ENCODE measurements at regions not wholly inside any gene's neighbourhood (a gene's known extent, or its start where the extent isn't known, plus 50 kb on each side); places are given as distances from the start of the nearest gene placed in this dataset.

DNA sequence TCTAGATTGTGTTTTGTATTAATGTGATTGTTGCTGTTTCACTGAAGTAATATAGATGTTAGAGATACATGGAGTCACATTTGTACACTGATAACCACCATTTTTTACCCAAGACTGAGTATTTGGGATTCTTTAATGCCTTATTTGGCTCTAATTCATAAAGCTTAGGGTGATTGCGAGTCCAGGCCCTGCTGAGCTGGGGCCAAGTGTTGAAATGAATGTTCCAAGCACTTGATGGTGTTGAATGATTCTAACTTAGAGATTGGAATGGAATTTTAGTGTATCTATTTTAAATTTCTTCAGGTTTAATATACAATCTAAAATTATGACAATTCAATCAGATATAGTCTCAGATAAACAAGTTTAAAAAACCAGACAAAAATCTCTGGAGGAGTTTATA lies 329.4 kb upstream of the SLC35B3 start:
- no peak overlapping the region for H3K27ac ChIP-seq (ENCODE audit: low read length)
- H3K9me3 ChIP-seq (ENCODE audit: control insufficient read depth, low read depth, low read length) = no peaks in the 10 kb centered on the region
- H3K4me3 ChIP-seq (ENCODE audit: low read length) = no peak overlapping the region
- peaks cover 4% of the 10 kb centered on the region for H3K4me1 ChIP-seq (ENCODE audit: control insufficient read depth, low read depth, low read length)
- H3K9ac ChIP-seq (ENCODE audit: low read length) = no peak overlapping the region
- H3K27me3 ChIP-seq (ENCODE audit: control insufficient read depth, insufficient read depth, low read length) = no peaks in the 10 kb centered on the region
- no peaks in the 10 kb centered on the region for H3K36me3 ChIP-seq (ENCODE audit: control insufficient read depth, low read depth, low read length)

DNA sequence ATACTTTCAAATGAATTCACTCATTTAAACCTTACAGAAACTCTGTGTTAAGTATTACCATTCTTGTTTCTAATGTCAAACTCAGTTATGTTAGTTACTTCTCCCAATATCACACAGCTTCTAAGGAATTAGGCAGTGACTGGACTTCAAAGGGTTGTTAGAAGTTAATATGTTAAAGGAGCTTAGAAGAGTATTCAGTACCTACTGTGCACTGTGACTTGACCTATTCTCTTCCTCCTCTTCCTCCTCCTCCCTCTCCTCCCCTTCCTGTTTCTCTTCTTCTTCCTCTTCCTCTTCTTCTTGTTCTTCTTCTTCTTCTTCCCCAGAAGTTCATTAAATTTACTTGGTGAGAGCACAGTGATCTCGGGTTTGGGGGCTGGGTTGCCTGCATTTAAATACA lies 325.6 kb upstream of the SLC35B3 start:
- Histone ChIP-seq H3K36me3 (ENCODE audit: control insufficient read depth, low read depth, low read length) (no peaks in the 10 kb centered on the region), H3K9ac (ENCODE audit: low read length) (no peak overlapping the region), H3K27ac (ENCODE audit: low read length) (no peak overlapping the region), H3K27me3 (ENCODE audit: control insufficient read depth, insufficient read depth, low read length) (no peaks in the 10 kb centered on the region), H3K9me3 (ENCODE audit: control insufficient read depth, low read depth, low read length) (no peaks in the 10 kb centered on the region), H3K4me1 (ENCODE audit: control insufficient read depth, low read depth, low read length) (peaks cover 4% of the 10 kb centered on the region), H3K4me3 (ENCODE audit: low read length) (no peak overlapping the region)

DNA sequence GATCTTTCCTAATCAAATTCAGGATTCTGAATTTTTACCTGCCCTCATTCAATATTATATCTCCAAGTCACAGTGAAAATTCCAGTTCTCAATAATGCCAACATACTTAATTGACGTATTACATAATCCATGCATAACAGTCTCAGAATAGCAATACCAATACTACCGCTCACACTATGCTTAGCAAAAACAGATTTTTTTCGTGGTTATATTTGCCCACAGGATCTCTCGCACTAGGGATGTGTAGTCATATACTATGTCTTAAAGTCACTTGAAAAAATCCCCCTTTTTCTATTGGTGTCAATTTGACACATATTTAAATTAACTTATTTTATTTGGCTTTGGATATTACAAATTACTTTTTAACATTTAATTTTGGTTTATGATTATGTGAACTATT lies 323.1 kb upstream of the SLC35B3 start:
- Histone ChIP-seq H3K36me3 (ENCODE audit: control insufficient read depth, low read depth, low read length) (no peaks in the 10 kb centered on the region), H3K9me3 (ENCODE audit: control insufficient read depth, low read depth, low read length) (no peaks in the 10 kb centered on the region), H3K4me1 (ENCODE audit: control insufficient read depth, low read depth, low read length) (peaks cover 4% of the 10 kb centered on the region), H3K27ac (ENCODE audit: low read length) (no peak overlapping the region), H3K4me3 (ENCODE audit: low read length) (no peak overlapping the region), H3K27me3 (ENCODE audit: control insufficient read depth, insufficient read depth, low read length) (no peaks in the 10 kb centered on the region), H3K9ac (ENCODE audit: low read length) (no peak overlapping the region)

DNA sequence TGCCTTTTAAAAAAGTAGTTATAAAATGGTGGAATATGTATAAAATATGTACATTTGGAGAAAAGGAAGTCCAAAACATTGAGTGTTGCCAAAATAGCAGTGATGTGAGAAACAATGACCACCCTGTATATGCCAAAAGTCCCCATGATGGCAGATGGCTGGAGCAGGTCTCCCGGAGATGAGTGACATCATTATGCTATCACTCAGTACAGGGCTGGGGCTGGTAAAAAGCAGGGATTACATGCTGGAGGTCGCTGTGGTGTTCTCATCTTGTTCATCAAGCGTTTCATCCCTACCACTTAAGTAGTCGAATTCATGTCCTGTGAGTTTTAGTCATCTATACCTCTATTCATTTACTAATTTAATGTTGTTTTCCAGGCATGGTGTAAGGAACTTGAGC lies 315.3 kb upstream of the SLC35B3 start:
- Histone ChIP-seq H3K9ac (ENCODE audit: low read length) (no peak overlapping the region), H3K4me1 (ENCODE audit: control insufficient read depth, low read depth, low read length) (no peaks in the 10 kb centered on the region), H3K4me3 (ENCODE audit: low read length) (no peak overlapping the region), H3K27ac (ENCODE audit: low read length) (no peak overlapping the region), H3K9me3 (ENCODE audit: control insufficient read depth, low read depth, low read length) (no peaks in the 10 kb centered on the region), H3K36me3 (ENCODE audit: control insufficient read depth, low read depth, low read length) (no peaks in the 10 kb centered on the region), H3K27me3 (ENCODE audit: control insufficient read depth, insufficient read depth, low read length) (no peaks in the 10 kb centered on the region)

DNA sequence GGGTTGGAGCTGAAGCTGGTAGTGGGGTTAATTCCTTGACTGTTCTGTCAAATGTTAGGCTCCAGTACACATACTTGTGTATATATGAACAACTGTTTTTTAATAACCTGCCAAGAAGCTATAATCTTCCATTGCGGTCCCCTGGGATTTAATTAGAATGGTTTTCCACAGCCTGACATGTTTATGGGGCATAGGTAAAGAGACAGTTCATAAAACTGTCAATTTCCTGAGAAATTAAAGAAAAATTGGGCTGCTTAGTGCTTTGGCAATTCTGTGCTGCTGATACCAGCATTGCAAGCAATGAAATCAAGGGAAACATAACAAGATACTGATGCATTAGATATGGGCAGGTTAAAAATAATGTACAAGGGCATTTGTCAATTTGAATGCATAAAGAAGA lies 314.1 kb upstream of the SLC35B3 start:
- no peaks in the 10 kb centered on the region for H3K36me3 ChIP-seq (ENCODE audit: control insufficient read depth, low read depth, low read length)
- H3K4me1 ChIP-seq (ENCODE audit: control insufficient read depth, low read depth, low read length) = no peaks in the 10 kb centered on the region
- no peak overlapping the region for H3K27ac ChIP-seq (ENCODE audit: low read length)

DNA sequence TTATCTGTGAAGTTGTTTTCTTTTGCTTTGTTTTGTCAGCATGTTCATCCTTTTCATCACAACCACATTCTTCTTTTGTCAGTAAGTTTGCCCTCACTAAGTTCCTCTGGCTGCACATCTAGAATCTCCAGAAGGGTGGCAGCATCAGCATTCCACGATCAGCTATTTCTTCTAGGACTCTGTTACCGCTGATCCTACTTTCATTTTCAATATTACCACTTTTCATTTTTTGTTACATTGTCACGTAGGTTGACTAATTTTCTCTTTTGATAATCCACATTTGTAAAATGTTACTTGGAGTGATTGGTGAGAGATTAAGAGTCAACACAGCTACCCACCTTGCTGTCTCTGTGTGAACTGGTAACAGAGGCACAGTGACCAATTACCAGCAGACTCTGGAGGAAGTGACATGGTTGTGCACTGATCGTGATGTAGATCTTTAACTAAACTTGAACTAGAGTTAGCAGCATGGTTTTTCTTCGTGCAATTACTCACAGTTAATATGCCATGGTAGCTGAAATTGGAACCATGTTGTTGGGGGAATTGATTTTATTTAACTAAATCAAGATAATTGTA lies 307.9 kb upstream of the SLC35B3 start:
- no peaks in the 10 kb centered on the region for H3K4me1 ChIP-seq (ENCODE audit: control insufficient read depth, low read depth, low read length)
- no peaks in the 10 kb centered on the region for H3K9me3 ChIP-seq (ENCODE audit: control insufficient read depth, low read depth, low read length)
- no peak overlapping the region for H3K27ac ChIP-seq (ENCODE audit: low read length)
- no peaks in the 10 kb centered on the region for H3K36me3 ChIP-seq (ENCODE audit: control insufficient read depth, low read depth, low read length)
- no peak overlapping the region for H3K9ac ChIP-seq (ENCODE audit: low read length)
- no peaks in the 10 kb centered on the region for H3K27me3 ChIP-seq (ENCODE audit: control insufficient read depth, insufficient read depth, low read length)
- no peak overlapping the region for H3K4me3 ChIP-seq (ENCODE audit: low read length)

More for the DNA sequence above, 314.1 kb upstream of the SLC35B3 start:
- Histone ChIP-seq H3K27me3 (ENCODE audit: control insufficient read depth, insufficient read depth, low read length) (no peaks in the 10 kb centered on the region), H3K9ac (ENCODE audit: low read length) (no peak overlapping the region), H3K9me3 (ENCODE audit: control insufficient read depth, low read depth, low read length) (no peaks in the 10 kb centered on the region), H3K4me3 (ENCODE audit: low read length) (no peak overlapping the region)

DNA sequence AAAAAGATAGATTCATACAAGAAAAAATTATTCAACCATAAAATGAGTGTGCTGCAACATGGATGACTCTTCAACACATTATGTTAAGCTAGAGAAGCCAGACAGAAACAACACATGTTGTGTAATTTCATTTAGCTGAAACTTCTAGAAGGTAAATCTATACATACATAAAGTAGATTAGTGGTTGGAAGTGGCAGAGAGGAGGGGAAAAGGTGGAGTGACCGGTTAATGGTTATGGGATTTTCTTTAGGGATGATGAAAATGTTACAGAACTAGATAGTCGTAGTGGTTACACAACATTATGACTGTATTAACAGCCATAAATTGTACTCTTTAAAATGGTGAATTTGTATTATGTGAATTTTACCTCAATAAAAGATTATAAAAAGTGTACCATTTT lies 304.1 kb upstream of the SLC35B3 start:
- Histone ChIP-seq H3K4me3 (ENCODE audit: low read length) (no peak overlapping the region), H3K4me1 (ENCODE audit: control insufficient read depth, low read depth, low read length) (no peaks in the 10 kb centered on the region), H3K9me3 (ENCODE audit: control insufficient read depth, low read depth, low read length) (no peaks in the 10 kb centered on the region), H3K27me3 (ENCODE audit: control insufficient read depth, insufficient read depth, low read length) (no peaks in the 10 kb centered on the region), H3K27ac (ENCODE audit: low read length) (no peak overlapping the region), H3K9ac (ENCODE audit: low read length) (no peak overlapping the region), H3K36me3 (ENCODE audit: control insufficient read depth, low read depth, low read length) (no peaks in the 10 kb centered on the region)

DNA sequence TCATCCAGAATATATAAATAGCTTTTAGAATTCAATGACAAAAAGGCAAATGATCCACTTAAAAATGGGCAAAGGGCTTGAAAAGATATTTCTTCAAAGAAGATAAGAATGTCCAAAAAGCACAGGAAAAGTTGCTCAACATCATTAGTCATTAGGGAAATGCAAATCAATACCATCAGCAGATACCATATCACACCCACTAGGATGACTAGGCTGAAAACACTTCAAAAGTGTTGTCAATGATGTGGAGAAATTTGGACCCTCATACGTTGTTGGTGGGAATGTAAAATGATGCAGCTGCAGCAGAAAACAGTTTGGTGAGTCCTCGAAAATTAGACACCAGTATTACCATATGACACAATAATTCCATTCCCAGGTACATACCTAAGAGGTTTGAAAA lies 303.6 kb upstream of the SLC35B3 start:
- Histone ChIP-seq H3K9ac (ENCODE audit: low read length) (no peak overlapping the region), H3K27me3 (ENCODE audit: control insufficient read depth, insufficient read depth, low read length) (no peaks in the 10 kb centered on the region), H3K36me3 (ENCODE audit: control insufficient read depth, low read depth, low read length) (no peaks in the 10 kb centered on the region), H3K27ac (ENCODE audit: low read length) (no peak overlapping the region), H3K9me3 (ENCODE audit: control insufficient read depth, low read depth, low read length) (no peaks in the 10 kb centered on the region), H3K4me3 (ENCODE audit: low read length) (no peak overlapping the region), H3K4me1 (ENCODE audit: control insufficient read depth, low read depth, low read length) (no peaks in the 10 kb centered on the region)

DNA sequence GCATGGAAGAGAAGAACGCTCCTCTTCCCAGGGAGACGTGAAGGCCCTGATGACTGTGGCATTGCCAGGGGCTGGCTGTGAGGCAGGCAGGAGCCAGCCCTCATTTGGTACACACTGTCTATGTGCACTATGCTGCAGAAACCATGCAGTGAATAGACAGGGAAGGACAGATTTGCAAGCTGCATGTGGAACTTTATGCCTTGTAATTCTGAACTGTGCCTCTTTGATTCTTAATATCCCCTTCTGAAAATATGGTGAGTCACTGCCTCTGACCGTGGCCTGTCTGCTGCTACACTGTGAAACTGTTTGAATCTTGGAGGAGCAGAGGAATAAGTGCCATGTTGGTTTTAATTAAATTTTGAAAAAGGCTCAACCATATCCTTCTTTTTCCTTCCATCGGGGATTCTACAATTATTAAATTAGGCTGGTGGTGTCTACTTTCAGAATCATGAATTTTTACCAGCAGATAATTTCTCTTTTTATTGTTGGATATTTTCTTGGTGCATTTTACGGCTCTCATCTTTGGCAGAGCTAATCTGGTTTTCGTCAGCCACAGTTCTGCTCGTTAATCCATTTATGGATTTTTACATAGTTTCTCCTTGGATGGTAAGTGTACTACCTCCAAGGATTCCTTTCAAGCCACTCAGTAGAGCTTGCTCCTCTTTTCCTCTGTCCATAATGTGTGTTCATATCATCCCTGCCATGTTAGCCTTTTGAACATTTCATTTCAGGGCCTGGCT lies 301.0 kb upstream of the SLC35B3 start:
- Histone ChIP-seq H3K27me3 (ENCODE audit: control insufficient read depth, insufficient read depth, low read length) (no peaks in the 10 kb centered on the region), H3K27ac (ENCODE audit: low read length) (no peak overlapping the region), H3K9me3 (ENCODE audit: control insufficient read depth, low read depth, low read length) (no peaks in the 10 kb centered on the region), H3K4me1 (ENCODE audit: control insufficient read depth, low read depth, low read length) (no peaks in the 10 kb centered on the region), H3K9ac (ENCODE audit: low read length) (no peak overlapping the region), H3K4me3 (ENCODE audit: low read length) (no peak overlapping the region), H3K36me3 (ENCODE audit: control insufficient read depth, low read depth, low read length) (no peaks in the 10 kb centered on the region)

DNA sequence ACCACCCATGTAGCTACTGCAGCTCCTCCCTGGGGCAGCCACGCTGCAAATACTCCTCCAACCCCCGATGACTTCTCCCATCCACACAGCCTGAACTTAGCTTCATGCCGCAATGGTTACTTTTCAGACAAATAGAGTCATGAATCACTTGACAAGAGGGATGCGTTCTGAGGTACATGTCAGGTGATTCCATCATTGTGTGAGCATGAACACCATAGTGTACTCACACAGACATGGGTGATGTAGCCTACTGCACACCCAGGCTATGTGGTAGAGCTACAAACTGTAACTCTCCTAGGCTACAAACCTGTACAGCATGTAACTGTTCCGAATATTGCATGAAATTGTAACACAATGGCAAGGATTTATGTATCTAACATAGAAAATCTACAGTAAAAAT lies 298.5 kb upstream of the SLC35B3 start:
- Histone ChIP-seq H3K4me1 (ENCODE audit: control insufficient read depth, low read depth, low read length) (no peaks in the 10 kb centered on the region), H3K9ac (ENCODE audit: low read length) (no peak overlapping the region), H3K4me3 (ENCODE audit: low read length) (no peak overlapping the region), H3K36me3 (ENCODE audit: control insufficient read depth, low read depth, low read length) (no peaks in the 10 kb centered on the region), H3K9me3 (ENCODE audit: control insufficient read depth, low read depth, low read length) (no peaks in the 10 kb centered on the region), H3K27ac (ENCODE audit: low read length) (no peak overlapping the region), H3K27me3 (ENCODE audit: control insufficient read depth, insufficient read depth, low read length) (no peaks in the 10 kb centered on the region)

DNA sequence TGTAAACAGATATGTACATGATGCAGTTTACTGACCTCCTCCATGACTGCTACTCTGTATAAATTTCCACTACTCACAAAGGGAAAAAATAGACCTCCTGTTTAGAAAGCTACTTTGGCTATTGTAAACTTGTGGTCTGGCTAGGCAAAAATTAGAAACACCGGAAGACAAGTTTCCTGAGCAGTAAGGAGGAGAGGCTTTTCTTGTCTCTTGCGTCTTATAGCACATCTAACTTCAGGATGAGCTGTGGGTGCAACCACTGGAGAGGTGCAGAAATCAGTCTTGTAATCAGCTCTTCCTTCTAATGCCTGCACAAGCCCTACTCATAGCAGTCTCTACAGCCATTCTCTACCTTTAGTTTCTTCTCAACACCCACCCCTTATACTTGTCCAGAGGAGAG lies 296.5 kb upstream of the SLC35B3 start:
- Histone ChIP-seq H3K9me3 (ENCODE audit: control insufficient read depth, low read depth, low read length) (no peaks in the 10 kb centered on the region), H3K27ac (ENCODE audit: low read length) (no peak overlapping the region), H3K9ac (ENCODE audit: low read length) (no peak overlapping the region), H3K36me3 (ENCODE audit: control insufficient read depth, low read depth, low read length) (no peaks in the 10 kb centered on the region), H3K4me1 (ENCODE audit: control insufficient read depth, low read depth, low read length) (no peaks in the 10 kb centered on the region), H3K27me3 (ENCODE audit: control insufficient read depth, insufficient read depth, low read length) (no peaks in the 10 kb centered on the region), H3K4me3 (ENCODE audit: low read length) (no peak overlapping the region)

All from iPS-18a (cell line).